NCI-H1436 treated with DMSO at 0.1 percent for 48 hours (cell line): ENCODE measurements at regions not wholly inside any gene's neighbourhood (a gene's known extent, or its start where the extent isn't known, plus 50 kb on each side); places are given as distances from the start of the nearest gene placed in this dataset.

Source experiments
- DNase-seq: peaks from one replicate; lab custom pipeline; 2025; lab: John Stamatoyannopoulos, UW

DNA sequence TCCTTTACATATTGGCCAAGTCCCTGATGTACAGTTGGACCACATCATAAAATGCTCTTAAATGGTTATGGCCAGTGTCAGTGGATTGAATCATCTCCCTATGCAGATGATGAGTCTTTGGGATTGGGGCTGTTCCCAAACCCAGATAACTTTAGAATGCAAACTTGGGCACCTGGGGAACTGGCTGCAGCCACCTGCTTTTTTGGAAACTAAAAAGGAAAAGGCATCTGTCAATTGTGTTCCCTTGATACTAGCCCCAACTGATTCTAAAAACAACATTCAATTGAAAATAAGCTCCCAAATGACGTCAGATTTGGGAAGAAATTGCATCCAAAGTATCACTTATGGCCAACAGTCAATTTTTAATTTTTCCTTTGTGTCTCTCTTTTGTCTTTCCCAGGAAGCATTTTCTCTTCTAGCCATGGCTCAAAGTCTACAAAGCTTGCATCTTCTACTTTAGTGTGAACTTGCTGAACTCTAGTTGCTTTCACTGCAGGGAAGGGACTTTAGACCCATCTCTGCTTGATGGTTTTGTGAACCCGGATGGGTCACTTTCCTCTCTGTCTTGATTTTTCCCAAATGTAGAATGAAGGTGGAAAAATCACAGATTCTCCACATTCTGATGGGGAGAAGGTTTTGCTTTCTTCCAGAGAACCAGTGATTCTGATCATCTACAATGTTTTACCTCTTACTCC lies 402.3 kb upstream of the USP24 start:
- DNase-seq: no peak

GRCh38 chr1:55612988-55613387 lies 397.8 kb upstream of the USP24 start:
- DNase-seq: no peak

DNA sequence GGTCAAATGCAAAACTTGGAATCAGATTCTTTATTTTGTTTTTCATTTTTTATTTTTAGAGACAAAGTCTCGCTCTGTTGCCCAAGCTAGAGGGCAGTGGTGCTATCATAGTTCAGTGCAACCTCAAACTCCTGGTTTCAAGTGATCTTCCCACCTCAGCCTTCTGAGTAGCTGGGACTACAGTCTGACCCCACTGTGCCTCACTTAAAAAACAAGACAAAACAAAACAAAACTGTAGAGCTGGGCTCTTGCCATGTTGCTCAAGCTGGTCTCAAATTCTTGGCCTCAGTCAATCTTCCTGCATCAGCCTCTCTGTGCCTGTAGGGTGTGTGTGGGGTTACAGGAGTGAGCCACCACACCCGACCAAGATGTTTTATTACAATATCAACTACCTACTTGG lies 396.0 kb upstream of the USP24 start:
- DNase-seq: no peak

GRCh38 chr1:55610203-55610602 lies 395.0 kb upstream of the USP24 start:
- DNase-seq: no peak

GRCh38 chr1:55609630-55610029 lies 394.5 kb upstream of the USP24 start:
- no peak for DNase-seq

- DNase-seq: no peak
These were observed 390.0 kb upstream of the USP24 start for GRCh38 chr1:55605155-55605554.

GRCh38 chr1:55604749-55605148 lies 389.6 kb upstream of the USP24 start:
- no peak for DNase-seq

DNA sequence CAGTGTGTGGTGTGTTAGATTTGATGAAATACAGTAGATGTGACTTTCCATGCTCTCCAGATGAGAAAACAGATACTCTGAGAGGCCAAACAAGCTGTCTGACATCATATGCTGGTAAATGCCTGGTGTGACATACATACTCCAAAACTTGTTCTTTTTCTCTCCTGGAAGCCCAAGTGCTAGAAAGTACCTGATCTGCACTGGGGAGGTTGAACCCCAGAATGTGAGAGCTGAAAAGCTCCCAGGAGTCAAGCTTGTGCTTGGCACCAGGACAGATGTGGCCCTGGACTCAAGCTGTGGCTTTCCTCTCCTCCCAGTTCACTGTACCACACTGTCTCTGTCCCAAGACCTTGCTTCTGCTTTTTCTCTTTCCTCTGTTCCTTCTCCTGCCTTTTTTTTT lies 389.0 kb upstream of the USP24 start:
- no peak for DNase-seq

DNA sequence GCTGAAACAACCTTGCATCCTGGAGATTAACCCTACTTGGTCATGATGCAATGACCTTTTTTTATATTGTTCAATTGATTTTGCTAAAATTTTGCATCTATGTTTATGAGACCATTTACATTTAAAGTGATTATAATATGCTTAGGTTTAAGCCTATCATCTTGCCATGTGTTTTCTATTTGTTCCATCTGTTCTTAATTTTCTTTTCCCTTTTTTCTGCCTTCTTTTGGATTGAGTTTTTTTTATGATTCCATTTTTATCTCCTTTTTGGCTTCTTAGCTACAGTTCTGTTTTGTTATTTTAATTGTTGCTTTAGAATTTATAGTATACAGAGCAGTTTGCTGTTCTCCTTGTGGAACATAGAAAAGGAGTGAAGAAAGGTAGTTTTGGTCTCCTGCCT lies 385.1 kb upstream of the USP24 start:
- no peak for DNase-seq

- DNase-seq: no peak
These were observed 382.7 kb upstream of the USP24 start for GRCh38 chr1:55597910-55598309.

DNA sequence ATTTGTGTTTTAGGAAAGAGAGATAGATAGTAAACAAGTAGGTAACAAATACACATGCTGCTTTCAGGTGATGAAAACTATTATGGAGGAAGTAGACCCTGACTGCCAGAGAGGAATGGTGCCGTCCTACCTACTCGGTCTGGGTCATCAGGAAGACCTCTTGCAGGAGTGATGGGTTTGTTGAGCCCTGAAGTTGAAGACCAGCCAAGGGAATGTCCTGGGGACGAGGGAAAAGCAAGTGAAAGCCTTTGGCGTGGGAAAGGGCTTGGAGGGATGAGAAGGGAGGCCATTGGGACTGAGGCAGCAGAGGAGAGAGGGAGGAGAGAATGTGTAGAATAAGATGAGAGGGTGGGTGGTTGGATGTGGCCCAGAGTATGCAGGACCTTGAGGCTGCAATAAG lies 379.5 kb upstream of the USP24 start:
- DNase-seq: no peak

DNA sequence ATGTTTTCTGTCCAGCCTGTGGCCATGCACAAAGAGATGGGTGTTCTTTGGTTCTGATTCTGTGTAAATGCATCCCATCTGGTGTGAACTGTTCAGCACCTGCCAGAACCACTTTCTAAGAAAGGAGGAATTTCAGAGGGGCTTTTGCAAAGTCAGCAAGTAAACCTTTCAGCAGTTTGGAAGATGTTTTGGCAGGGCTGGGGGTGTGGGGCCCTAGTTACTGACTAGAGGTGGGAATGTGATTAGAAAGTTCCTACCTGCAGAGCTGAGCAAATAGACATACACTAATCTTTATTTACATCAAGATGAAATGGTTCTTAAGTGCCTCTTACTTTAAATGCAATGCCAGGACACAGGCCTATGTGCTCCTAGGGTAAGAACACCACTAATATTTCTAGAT lies 378.1 kb upstream of the USP24 start:
- no peak for DNase-seq

DNA sequence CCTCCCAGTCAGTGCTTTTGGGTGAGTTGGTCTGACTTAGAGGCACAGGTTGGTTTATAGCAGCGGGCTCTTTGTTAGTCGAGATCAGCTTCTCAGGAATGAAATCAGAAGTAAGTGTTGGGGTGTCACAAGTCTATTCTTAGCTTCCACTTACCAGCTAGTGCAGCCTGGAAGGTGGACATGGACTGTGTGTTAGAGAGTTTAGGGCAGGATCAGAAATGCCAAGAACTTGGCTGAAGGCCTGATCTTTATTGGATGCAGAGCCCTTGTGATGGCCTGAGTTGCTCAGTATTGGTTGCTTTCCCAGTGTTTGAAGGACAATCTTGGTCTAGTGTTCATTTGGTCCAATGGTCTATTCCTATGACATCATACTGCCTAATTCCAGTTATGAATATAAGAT lies 377.0 kb upstream of the USP24 start:
- no peak for DNase-seq

GRCh38 chr1:55589671-55590297 lies 374.6 kb upstream of the USP24 start:
- no peak for DNase-seq

DNA sequence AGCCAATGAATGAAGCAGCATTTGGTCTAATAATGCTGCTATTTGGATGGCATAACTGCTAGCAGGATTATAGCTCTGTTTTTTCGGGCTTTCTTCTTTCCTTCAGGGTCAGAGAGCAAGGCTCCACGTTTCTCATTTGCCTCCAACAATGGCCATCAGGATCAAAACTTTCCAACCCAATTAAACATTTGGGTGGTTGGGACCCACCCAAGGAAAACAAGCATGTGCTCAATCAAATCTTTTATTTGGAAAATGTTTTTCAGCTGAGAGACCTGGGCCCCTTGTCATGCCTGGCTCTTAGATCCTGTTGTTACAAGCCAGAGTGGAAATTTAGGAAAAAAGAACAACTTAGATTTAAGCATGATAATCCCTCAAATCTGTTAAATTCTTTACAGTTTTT lies 373.1 kb upstream of the USP24 start:
- DNase-seq: no peak

GRCh38 chr1:55586771-55587170 lies 371.6 kb upstream of the USP24 start:
- no peak for DNase-seq

GRCh38 chr1:55585402-55585792 lies 370.2 kb upstream of the USP24 start:
- no peak for DNase-seq

GRCh38 chr1:55584526-55585401 lies 369.6 kb upstream of the USP24 start:
- DNase-seq: peak; percentile 15

DNA sequence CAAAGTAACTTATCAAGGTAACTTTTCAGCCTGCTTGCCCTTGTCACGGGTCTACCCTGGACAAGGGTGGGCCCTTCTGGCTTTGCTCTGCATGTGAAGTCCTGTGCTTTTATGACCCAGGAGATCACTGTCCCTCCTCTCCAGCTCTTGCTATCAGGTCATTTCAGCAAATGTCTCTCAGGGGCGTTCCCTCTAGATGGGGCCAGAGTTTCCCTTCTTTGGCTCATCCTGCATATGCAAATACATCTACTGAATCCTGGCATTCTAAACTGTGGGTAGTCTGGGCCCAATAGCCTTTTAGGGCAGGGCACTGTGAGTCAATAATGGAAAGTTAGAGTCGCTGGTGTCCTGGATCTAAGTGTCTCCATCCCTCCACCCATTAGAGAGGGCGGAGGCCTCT lies 366.9 kb upstream of the USP24 start:
- no peak for DNase-seq

DNA sequence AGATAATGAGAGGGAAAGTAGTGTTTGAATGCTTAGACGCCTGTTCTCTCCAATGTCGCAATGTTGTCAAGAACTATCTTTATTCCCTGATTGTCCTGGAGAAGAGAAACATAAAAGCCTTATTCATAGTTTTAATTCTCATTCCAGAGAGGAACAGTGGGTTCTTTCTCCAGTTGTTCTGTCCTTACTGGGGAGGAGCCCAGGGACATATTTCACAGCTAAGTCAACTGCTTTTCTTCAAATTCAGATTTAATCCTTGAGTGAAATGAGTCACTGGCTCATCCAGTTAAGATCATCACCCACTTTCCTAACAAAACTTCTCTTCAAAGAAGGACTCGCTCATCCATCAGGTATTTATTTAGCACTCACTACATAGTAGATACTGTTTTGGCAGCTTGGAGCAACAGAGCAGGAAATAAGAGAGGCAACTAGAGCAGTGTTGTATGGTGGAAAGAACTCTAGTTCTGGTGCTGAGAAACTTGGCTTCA lies 365.7 kb upstream of the USP24 start:
- no peak for DNase-seq

GRCh38 chr1:55579332-55580001 lies 364.3 kb upstream of the USP24 start:
- DNase-seq: no peak

GRCh38 chr1:55578646-55579045 lies 363.5 kb upstream of the USP24 start:
- DNase-seq: no peak
